Panc1 (cell line): ENCODE measurements at regions not wholly inside any gene's neighbourhood (a gene's known extent, or its start where the extent isn't known, plus 50 kb on each side); places are given as distances from the start of the nearest gene placed in this dataset.

Experiments
- CTCF ChIP-seq: fragments of 450-650 bp; IDR thresholded peaks from 2 replicates; pipeline ENCODE4 v1.5.1; 2017; ENCODE audit warnings: mild to moderate bottlenecking
- POLR2AphosphoS5 ChIP-seq: IDR thresholded peaks from 2 replicates; pipeline ENCODE4 v1.6.1; 2012; ENCODE audit warnings: mild to moderate bottlenecking, low read depth, low read length, moderate library complexity
- TCF7L2 ChIP-seq: IDR thresholded peaks from 2 replicates; pipeline ENCODE4 v1.6.1; 2011; ENCODE audit warnings: mild to moderate bottlenecking, low read depth, low read length, inconsistent platforms

- no peak for TF ChIP-seq CTCF
- TF ChIP-seq TCF7L2, result no peak
- no peak for TF ChIP-seq POLR2AphosphoS5
These were observed 122.8 kb downstream of the ARL4C start for GRCh38 chr2:234374150-234374508.
